Body of pancreas (tissue), 4 donors: ENCODE measurements at regions not wholly inside any gene's neighbourhood (a gene's known extent, or its start where the extent isn't known, plus 50 kb on each side); places are given as distances from the start of the nearest gene placed in this dataset.

Experiments
- ATAC-seq: fragments of 150-250 bp; one replicate; pipeline ENCODE4 v1.9.1; 2016
- DNase-seq, 4 donors: peaks; one replicate each; pipeline ENCODE4 v3.0.0-alpha.2; 2019
- H3K27ac ChIP-seq, 4 donors: fragments of 200-600 bp; sonication (generic); 1 replicate in 3 of 4; 2 replicates in 1 of 4; pipeline versions ENCODE4 v1.5.1 to v1.6.1; 2016 to 2019; ENCODE audit warnings: mild to moderate bottlenecking in 1 of 4, mixed read lengths in 1 of 4, moderate library complexity in 1 of 4
- H3K27me3 ChIP-seq, 2 donors: fragments of 200-600 bp; sonication (generic); one replicate each; pipeline ENCODE4 v1.6.0; 2016; ENCODE audit warnings: mild to moderate bottlenecking in 1 of 2
- H3K36me3 ChIP-seq, 2 donors: fragments of 200-600 bp; sonication (generic); replicated peaks in 1 of 2; 2 replicates each; pipeline ENCODE4 v1.5.1; 2016; ENCODE audit warnings: low read depth in 2 of 2; ENCODE audit not compliant: insufficient read depth in 1 of 2
- H3K4me1 ChIP-seq: fragments of 200-600 bp; sonication (generic); one replicate; pipeline ENCODE4 v1.6.0; 2016
- H3K4me3 ChIP-seq, 2 donors: fragments of 200-600 bp; sonication (generic); 1 replicate in 1 of 2; 2 replicates in 1 of 2; pipeline ENCODE4 v1.5.1; 2016 to 2019
- H3K9me3 ChIP-seq, 3 donors: fragments of 200-600 bp; sonication (generic); 1 replicate in 2 of 3; 2 replicates in 1 of 3; pipeline ENCODE4 v1.5.1; 2016
- POLR2A ChIP-seq, 3 donors: fragments of 450-650 bp; IDR thresholded peaks; one replicate each; pipeline ENCODE4 v1.6.1; 2016; ENCODE audit warnings: antibody characterized with exemption in 3 of 3, mild to moderate bottlenecking in 2 of 3
- WGBS, 2 donors: methylation state at CpG; one replicate each; pipeline ENCODE4 v1.1.5; 2017; 5-methylcytosine and 5-hydroxymethylcytosine counted together
- intact Hi-C: fragments of 100-400 bp; cut with DNase I; formaldehyde crosslinking; loops from one replicate; pipeline ENCODE4 v1.15.1; 2023
- TF ChIP-seq, protein P1 (sequence below), 7 experiments: fragments of 450-650 bp in 4 of 7; fragments of 200-600 bp in 3 of 7; sonication (generic) in 3 of 7; IDR thresholded peaks; one replicate each; pipeline ENCODE4 v1.5.1; 2016 to 2019; ENCODE audit warnings: antibody characterized with exemption in 7 of 7

DNA sequence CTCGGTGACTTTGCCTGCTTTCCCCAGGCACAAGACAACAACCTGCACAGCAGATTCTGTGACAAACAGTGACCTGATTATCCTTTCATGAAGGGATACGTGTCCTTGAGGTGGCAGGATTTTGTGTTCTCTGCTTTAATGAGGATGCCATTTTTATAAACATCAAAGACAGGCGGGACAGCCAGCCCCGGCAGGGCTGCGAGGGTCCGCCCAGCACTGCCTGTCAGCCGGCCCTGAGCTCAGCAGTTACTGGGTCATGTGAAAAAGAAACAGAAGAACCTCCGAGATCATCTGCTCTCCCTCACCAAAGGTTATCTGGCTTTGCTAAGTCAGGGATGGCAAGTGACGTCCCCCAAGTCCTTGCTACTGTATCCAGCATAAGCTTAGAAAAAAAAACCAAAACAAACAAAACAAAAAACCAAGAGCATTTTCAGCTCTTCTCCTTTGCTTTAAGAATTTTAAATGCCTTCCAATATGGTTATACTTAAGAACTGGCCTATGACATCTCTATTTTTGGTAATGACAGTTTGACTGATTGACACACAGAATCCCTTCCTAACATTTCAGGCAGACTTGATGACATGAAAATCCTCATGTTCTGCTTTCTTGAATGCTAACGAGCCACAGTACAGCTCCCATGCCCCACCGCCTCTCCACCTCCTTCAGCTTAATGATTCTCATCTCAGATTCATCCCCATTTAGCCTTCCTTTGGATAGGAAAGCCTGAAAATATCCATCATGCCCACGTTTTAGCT is 666.6 kb upstream of the ARGLU1 start:
- Histone ChIP-seq H3K4me1 (no peaks in the 10 kb centered on the region), H3K27me3 (no peaks in the 10 kb centered on the region), H3K9me3 (no peaks in the 10 kb centered on the region), H3K27ac (no peak overlapping the region), H3K4me3 (no peak overlapping the region), H3K36me3 (no peaks in the 10 kb centered on the region)
- 42 to 46% methylated on average over 12 of the region's 12 CpGs for WGBS, 2 donors
- no peak for TF ChIP-seq POLR2A (IDR thresholded peaks at IDR 0.05)
- TF ChIP-seq, protein P1, sequence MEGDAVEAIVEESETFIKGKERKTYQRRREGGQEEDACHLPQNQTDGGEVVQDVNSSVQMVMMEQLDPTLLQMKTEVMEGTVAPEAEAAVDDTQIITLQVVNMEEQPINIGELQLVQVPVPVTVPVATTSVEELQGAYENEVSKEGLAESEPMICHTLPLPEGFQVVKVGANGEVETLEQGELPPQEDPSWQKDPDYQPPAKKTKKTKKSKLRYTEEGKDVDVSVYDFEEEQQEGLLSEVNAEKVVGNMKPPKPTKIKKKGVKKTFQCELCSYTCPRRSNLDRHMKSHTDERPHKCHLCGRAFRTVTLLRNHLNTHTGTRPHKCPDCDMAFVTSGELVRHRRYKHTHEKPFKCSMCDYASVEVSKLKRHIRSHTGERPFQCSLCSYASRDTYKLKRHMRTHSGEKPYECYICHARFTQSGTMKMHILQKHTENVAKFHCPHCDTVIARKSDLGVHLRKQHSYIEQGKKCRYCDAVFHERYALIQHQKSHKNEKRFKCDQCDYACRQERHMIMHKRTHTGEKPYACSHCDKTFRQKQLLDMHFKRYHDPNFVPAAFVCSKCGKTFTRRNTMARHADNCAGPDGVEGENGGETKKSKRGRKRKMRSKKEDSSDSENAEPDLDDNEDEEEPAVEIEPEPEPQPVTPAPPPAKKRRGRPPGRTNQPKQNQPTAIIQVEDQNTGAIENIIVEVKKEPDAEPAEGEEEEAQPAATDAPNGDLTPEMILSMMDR (IDR thresholded peaks at IDR 0.05) = no peak
- DNase-seq = no peak
- ATAC-seq = no peak
- intact Hi-C loops = no loop called here

DNA sequence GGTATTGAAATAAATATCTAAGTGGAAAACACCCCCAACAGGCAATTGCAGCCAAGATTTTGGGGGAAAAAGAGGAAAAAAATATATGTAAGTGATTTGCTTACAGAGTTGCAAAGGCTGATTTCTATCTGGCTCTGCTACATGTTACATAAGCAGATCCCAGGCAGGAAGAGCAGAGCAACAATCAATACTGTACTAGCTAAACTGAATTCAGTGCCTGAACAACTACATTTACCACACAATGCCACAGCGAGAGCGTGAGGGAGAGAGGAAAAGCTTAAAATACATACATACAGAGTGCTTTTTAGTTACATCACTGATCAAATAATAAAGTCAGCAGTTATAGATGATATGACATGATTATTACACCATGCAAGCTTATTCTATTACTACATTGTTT is 665.6 kb upstream of the ARGLU1 start:
- DNase-seq (no peak), ATAC-seq (no peak)
- Histone ChIP-seq H3K4me1 (no peaks in the 10 kb centered on the region), H3K9me3 (no peaks in the 10 kb centered on the region), H3K27ac (no peak overlapping the region), H3K27me3 (no peaks in the 10 kb centered on the region), H3K36me3 (no peaks in the 10 kb centered on the region), H3K4me3 (no peak overlapping the region)
- TF ChIP-seq POLR2A (IDR thresholded peaks at IDR 0.05) = no peak
- TF ChIP-seq, protein P1 (IDR thresholded peaks at IDR 0.05) = no peak
- intact Hi-C loops = no loop called here
- WGBS, 2 donors = 20 to 21% methylated on average over 2 of the region's 2 CpGs

DNA sequence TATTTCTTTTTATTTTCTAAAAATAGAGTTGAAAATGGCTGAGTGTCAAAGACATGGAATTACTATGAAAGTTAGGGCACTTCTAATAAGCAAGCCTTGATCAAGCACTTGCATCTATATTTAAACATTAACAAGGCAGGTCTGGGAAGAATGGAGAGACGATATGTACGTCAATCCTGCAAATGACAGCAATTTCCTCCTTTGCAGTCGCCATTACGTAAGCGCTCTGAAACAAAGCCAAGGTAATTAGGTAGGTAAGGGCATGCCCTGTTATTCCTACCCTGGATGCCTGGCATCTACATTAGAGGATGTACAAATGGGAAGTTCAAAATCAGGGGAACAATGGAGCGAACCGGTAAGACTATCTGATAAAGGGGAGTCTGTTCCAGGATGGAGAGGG is 664.0 kb upstream of the ARGLU1 start:
- Histone ChIP-seq H3K4me1 (no peaks in the 10 kb centered on the region), H3K27me3 (no peaks in the 10 kb centered on the region), H3K36me3 (no peaks in the 10 kb centered on the region), H3K4me3 (no peak overlapping the region), H3K9me3 (no peaks in the 10 kb centered on the region), H3K27ac (no peak overlapping the region)
- intact Hi-C loops = no loop called here
- TF ChIP-seq, protein P1 (IDR thresholded peaks at IDR 0.05) = no peak
- no peak for TF ChIP-seq POLR2A (IDR thresholded peaks at IDR 0.05)
- ATAC-seq (no peak), DNase-seq (no peak)
- WGBS, 2 donors = 32 to 37% methylated on average over 7 of the region's 7 CpGs

DNA sequence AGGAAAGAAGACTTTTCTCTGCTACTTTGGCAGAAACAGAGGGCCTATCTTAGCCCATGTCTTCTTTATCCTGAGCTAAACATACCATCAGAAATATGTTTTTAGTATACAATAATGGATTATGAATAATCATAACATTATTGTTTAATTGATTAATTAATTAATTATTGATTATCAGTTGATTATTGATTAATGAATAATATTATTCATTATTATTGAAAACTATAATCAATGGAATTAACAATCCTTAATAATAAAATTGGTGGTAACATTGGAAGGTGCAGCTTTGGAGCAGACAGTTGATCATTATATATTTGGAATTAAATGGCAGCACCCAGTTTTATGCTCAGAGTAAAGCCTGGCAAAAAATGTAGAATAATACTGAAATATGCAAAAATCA is 655.9 kb upstream of the ARGLU1 start:
- DNase-seq (no peak), ATAC-seq (no peak)
- TF ChIP-seq POLR2A (IDR thresholded peaks at IDR 0.05) = no peak
- TF ChIP-seq, protein P1 (IDR thresholded peaks at IDR 0.05) = no peak
- no peaks in the 10 kb centered on the region for H3K27me3 ChIP-seq
- H3K36me3 ChIP-seq = no peaks in the 10 kb centered on the region
- H3K4me1 ChIP-seq = no peaks in the 10 kb centered on the region
- intact Hi-C loops = no loop called here
- no peaks in the 10 kb centered on the region for H3K9me3 ChIP-seq
- H3K27ac ChIP-seq = no peak overlapping the region
- no peak overlapping the region for H3K4me3 ChIP-seq

DNA sequence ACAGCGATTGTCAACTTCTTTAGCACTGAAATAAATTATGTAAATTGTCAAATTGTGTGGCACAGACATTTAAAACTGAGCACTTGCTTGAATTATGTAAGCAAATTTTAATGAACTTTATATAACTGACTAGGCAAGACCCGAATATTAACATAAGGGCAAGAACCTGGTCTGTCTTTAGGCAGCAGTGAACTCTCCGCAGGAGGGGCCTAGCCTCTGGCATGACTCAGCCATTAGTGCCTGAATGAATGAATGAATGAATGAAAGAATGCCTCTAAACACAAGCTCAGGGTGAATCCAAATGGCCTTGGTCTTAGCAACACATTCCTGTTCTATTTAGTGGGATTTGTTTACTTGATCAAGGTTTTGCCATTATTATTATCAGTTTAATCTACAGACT is 654.7 kb upstream of the ARGLU1 start:
- H3K4me3 ChIP-seq = no peak overlapping the region
- H3K27ac ChIP-seq = no peak overlapping the region
- H3K27me3 ChIP-seq = no peaks in the 10 kb centered on the region
- no peaks in the 10 kb centered on the region for H3K9me3 ChIP-seq
- WGBS, 2 donors = 83 to 84% methylated on average over 3 of the region's 3 CpGs
- intact Hi-C loops = no loop called here
- no peaks in the 10 kb centered on the region for H3K4me1 ChIP-seq
- ATAC-seq (no peak), DNase-seq (no peak)
- H3K36me3 ChIP-seq = no peaks in the 10 kb centered on the region
- TF ChIP-seq POLR2A (IDR thresholded peaks at IDR 0.05) = no peak
- TF ChIP-seq, protein P1 (IDR thresholded peaks at IDR 0.05) = no peak
